HepG2 (cell line): ENCODE measurements at regions not wholly inside any gene's neighbourhood (a gene's known extent, or its start where the extent isn't known, plus 50 kb on each side); places are given as distances from the start of the nearest gene placed in this dataset.

ENCODE experiments used
- ATF3 ChIP-seq: sonication (generic); formaldehyde crosslinking; IDR thresholded peaks from 2 replicates; pipeline ENCODE4 v1.4.0; 2020; ENCODE audit warnings: missing genetic modification reagents
- BCL6 ChIP-seq: IDR thresholded peaks from 2 replicates; pipeline ENCODE4 v1.6.1; 2016; ENCODE audit warnings: missing genetic modification reagents, missing compliant biosample characterization
- CTCF ChIP-seq: sonication (generic); formaldehyde crosslinking; IDR thresholded peaks from 2 replicates; pipeline ENCODE4 v1.5.0; 2020; ENCODE audit warnings: mild to moderate bottlenecking, missing genetic modification reagents, moderate library complexity
- FOXJ3 ChIP-seq: sonication (generic); formaldehyde crosslinking; IDR thresholded peaks from 2 replicates; pipeline ENCODE4 v1.4.0; 2020; ENCODE audit warnings: missing genetic modification reagents, mild to moderate bottlenecking, borderline replicate concordance
- FOXM1 ChIP-seq: sonication (generic); formaldehyde crosslinking; IDR thresholded peaks from 2 replicates; pipeline ENCODE4 v1.5.0; 2020; ENCODE audit warnings: missing genetic modification reagents
- IRF1 ChIP-seq: sonication (generic); formaldehyde crosslinking; IDR thresholded peaks from 2 replicates; pipeline ENCODE4 v1.4.0; 2020; ENCODE audit warnings: low read depth, mild to moderate bottlenecking, missing genetic modification reagents
- MAX ChIP-seq: IDR thresholded peaks from 2 replicates; pipeline ENCODE4 v1.6.1; 2012; ENCODE audit warnings: inconsistent platforms
- NFIC ChIP-seq: IDR thresholded peaks from 2 replicates; pipeline ENCODE4 v1.6.1; 2012; ENCODE audit warnings: mild to moderate bottlenecking, low read length, inconsistent platforms
- NFRKB ChIP-seq: fragments of 450-650 bp; IDR thresholded peaks from 2 replicates; pipeline ENCODE4 v1.6.1; 2017
- POLR2AphosphoS5 ChIP-seq: IDR thresholded peaks from 2 replicates; pipeline ENCODE4 v1.6.1; 2012; ENCODE audit warnings: low read depth, low read length
- RNF2 ChIP-seq: fragments of 450-650 bp; conservative IDR thresholded peaks from 2 replicates; pipeline ENCODE4 v1.6.1; 2016; ENCODE audit warnings: low read depth
- SMAD1 ChIP-seq: sonication (generic); formaldehyde crosslinking; IDR thresholded peaks from 2 replicates; pipeline ENCODE4 v1.4.0; 2020; ENCODE audit warnings: missing genetic modification reagents, low read depth, mild to moderate bottlenecking, borderline replicate concordance

- TF ChIP-seq FOXJ3 (no peak), ATF3 (CRISPR knock-in tag) (no peak), MAX (no peak), SMAD1 (CRISPR knock-in tag) (no peak), NFRKB (no peak), CTCF (CRISPR knock-in tag) (no peak), POLR2AphosphoS5 (no peak), IRF1 (CRISPR knock-in tag) (no peak), NFIC (no peak), RNF2 (no peak), FOXM1 (CRISPR knock-in tag) (no peak), BCL6 (no peak)
Observed at GRCh38 chr5:109594217-109594616, 95.5 kb upstream of the MAN2A1 start.
